ENCODE measurements at regions not wholly inside any gene's neighbourhood (a gene's known extent, or its start where the extent isn't known, plus 50 kb on each side); places are given as distances from the start of the nearest gene placed in this dataset.

DNA sequence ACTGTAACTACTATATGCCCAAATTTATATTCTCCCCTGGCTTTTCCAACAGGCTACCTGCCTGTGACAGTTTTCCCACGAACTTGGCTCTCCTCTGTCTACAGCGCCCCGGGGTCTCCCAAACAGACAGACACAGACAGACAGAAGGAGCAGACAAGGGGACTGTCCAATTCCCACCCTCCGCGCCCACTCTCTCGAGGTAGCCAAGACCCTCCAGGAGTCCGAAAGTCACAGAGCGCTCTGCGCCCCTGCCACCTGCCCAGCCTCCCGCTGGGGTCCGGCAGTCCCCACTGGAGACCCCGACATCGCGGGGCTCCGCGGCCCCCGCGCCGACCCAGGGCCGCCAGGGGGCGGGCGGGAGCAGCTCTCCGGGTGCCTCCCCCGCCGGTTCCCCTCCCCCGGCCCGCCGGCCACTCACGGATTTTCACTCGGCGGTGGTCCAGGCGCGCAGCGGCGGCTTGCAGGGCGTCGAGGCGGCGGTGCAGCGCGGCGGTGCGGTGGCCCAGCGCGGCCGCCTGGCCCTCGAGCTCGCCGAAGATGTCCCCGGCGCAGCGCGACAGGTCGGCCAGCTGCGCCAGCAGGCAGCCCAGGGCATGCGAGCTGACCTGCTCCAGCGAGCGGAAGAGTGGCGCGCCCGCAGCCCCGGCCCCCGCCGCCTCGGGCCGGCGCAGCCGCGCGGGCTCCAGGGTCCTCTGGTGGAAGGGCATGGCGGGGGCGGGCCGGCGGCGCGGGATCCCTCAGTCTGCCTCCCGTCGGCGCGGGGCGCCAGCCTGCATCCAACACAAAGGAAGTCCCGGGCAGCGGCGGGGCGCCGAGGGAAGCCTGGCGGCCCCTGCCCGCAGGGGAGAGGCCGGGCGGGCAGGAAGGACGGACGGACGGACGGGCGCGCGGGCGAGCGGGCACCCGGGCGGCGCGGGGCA is 81.3 kb upstream of the CCDC28A start:
- no peak overlapping the region for H3K27ac Mint-ChIP-seq
- peaks cover 32% of the 10 kb centered on the region for H3K27me3 Mint-ChIP-seq (ENCODE audit: low read depth)
- no peaks in the 10 kb centered on the region for H3K36me3 Mint-ChIP-seq (ENCODE audit: low read depth)
- H3K4me3 Mint-ChIP-seq, result peak overlapping the region; percentile 79
- peaks cover 5% of the 10 kb centered on the region for H3K4me1 Mint-ChIP-seq (ENCODE audit: low read depth)
- DNase-seq, result peak; percentile 50
- CTCF ChIA-PET, result interaction anchor here (0.8 to 2.5 kb wide), 20 partner anchors 9 to 672 kb away, joined by 3 to 9 read pairs (median 4); partner anchors contain the start of gene CCDC28A
- intact Hi-C loops (cut with micrococcal nuclease), result loop anchor here (1.0 to 5.0 kb wide), 6 partner anchors 38 to 680 kb away; partner anchors contain the start of genes CCDC28A, CITED2 and REPS1
- no peaks in the 10 kb centered on the region for H3K9me3 Mint-ChIP-seq

DNA sequence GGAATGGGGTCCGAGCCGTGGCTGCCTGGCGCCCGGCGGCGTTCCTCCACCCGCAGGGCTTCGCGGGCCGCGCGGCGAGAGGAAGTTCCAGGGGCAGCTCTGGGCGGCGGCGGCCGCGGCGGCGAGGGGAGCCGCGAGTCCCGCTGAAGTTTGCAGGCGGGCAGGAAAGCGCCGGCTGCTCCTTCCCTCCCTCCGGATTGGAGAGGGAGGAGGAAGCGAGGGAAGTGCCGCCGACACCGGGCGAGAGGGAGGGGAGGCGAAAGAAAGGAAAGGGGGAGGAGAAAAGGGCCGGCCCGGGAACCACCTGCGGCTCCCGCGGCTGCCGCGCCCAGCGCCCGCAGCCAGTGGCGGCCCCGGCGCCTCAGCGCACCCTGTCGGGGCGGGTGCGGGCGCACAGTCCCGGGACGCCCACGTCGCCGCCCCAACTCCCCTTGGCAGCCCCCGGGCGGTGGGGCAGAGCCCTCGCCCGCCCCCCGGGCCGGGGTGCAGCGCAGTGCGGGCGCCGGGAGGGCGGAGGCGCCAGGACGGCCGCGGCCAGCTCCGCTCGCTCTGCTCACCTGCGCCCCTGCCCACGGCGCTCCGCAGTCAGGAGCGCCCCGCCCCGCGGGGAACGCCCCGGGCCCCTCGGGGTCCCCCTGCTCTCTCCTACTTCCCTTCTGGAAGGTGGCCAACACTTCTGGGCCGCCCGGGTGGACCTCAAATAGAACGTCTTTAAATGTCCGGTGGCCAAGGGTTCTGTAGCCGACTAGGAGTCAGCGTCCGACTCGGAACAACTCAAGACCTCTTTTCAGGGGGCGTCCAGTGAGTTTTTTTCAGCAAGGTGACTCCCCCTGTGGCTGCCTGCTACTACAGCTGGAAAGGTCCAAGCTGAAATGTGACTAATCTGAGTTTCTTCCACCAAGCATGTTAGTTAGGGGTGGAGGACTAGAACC is 80.3 kb upstream of the CCDC28A start:
- H3K36me3 Mint-ChIP-seq (ENCODE audit: low read depth), result no peaks in the 10 kb centered on the region
- H3K27me3 Mint-ChIP-seq (ENCODE audit: low read depth), result peaks cover 32% of the 10 kb centered on the region
- CTCF ChIA-PET, result interaction anchor here (0.6 to 2.5 kb wide), 17 partner anchors 10 to 338 kb away, joined by 3 to 9 read pairs (median 3); partner anchors contain the start of gene CCDC28A
- H3K4me1 Mint-ChIP-seq (ENCODE audit: low read depth), result peaks cover 5% of the 10 kb centered on the region
- no peaks in the 10 kb centered on the region for H3K9me3 Mint-ChIP-seq
- peak; percentile 50 for DNase-seq
- no peak overlapping the region for H3K27ac Mint-ChIP-seq
- H3K4me3 Mint-ChIP-seq, result peak overlapping the region; percentile 79
- intact Hi-C loops (cut with micrococcal nuclease), result loop anchor here (1.0 to 5.0 kb wide), 8 partner anchors 38 to 679 kb away; partner anchors contain the start of genes ABRACL, CCDC28A, CITED2 and REPS1

DNA sequence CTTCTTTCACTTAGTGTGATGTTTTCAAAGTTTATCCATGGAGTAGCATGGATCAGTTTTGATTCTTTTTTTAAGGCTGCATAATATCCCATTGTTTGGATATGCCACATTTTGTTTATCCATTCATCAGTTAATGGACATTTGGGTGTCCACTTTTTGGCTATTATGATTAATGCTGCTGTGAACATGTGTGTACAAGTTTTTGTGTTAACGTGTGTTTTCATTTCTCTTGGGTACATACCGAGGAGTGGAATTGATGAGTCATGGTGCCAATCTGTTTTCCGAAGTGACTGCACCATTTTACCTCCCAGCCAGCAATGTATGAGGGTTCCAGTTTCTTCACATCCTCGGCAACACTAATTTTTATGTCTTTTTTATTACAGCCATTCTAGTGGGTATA is 78.4 kb upstream of the CCDC28A start:
- peaks cover 5% of the 10 kb centered on the region for H3K4me1 Mint-ChIP-seq (ENCODE audit: low read depth)
- no peaks in the 10 kb centered on the region for H3K36me3 Mint-ChIP-seq (ENCODE audit: low read depth)
- H3K9me3 Mint-ChIP-seq, result no peaks in the 10 kb centered on the region
- peaks cover 24% of the 10 kb centered on the region for H3K27me3 Mint-ChIP-seq (ENCODE audit: low read depth)
- no peak overlapping the region for H3K27ac Mint-ChIP-seq
- intact Hi-C loops (cut with micrococcal nuclease), result no loop called here
- no peak for DNase-seq
- CTCF ChIA-PET, result no interaction called here
- H3K4me3 Mint-ChIP-seq, result no peak overlapping the region

DNA sequence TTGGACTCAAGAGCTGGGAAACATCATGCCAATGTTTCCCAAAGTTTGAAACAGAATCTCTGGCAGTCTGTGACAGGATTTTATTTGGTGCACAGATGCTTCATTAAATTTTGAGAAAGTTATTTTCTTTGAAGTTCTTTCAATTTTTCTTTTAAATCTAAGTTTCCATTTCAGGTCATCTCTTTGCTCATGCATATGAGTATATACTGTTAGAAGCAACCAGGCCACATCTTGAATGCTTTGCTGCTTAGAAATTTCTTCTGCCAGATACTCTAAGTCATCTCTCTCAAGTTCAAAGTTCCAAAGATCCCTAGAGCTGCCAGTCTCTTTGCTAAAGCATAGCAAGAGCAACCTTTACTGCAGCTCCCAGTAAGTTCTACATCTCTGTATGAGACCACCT is 59.1 kb upstream of the CCDC28A start:
- Mint-ChIP-seq H3K36me3 (ENCODE audit: low read depth) (no peaks in the 10 kb centered on the region), H3K9me3 (peaks cover 7% of the 10 kb centered on the region), H3K4me1 (ENCODE audit: low read depth) (no peaks in the 10 kb centered on the region), H3K27ac (no peak overlapping the region), H3K4me3 (no peak overlapping the region), H3K27me3 (ENCODE audit: low read depth) (peaks cover 44% of the 10 kb centered on the region)
- no peak for DNase-seq
- CTCF ChIA-PET, result no interaction called here
- intact Hi-C loops (cut with micrococcal nuclease), result no loop called here

DNA sequence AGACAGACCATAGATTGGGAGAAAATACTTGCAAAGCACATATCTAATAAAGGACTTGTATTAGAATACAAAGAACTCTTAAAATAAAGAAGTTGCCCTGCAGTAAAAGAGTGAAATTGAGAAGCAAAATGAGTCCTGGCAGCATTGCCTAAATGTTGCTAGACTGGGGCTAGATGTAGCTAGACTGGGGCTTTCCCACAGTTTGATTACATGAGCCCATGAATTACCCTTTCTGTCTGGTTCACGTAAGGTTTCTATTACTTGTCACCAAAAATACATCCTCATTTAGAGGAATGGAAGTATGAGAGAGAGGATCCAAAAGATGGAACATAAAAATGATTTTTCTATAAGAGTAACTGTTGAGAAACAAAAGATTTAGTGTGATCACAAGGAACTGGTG is 57.6 kb upstream of the CCDC28A start:
- Mint-ChIP-seq H3K27me3 (ENCODE audit: low read depth) (peaks cover 33% of the 10 kb centered on the region), H3K36me3 (ENCODE audit: low read depth) (no peaks in the 10 kb centered on the region), H3K4me1 (ENCODE audit: low read depth) (no peaks in the 10 kb centered on the region), H3K9me3 (peaks cover 7% of the 10 kb centered on the region), H3K4me3 (no peak overlapping the region), H3K27ac (no peak overlapping the region)
- intact Hi-C loops (cut with micrococcal nuclease), result no loop called here
- CTCF ChIA-PET, result no interaction called here
- no peak for DNase-seq

DNA sequence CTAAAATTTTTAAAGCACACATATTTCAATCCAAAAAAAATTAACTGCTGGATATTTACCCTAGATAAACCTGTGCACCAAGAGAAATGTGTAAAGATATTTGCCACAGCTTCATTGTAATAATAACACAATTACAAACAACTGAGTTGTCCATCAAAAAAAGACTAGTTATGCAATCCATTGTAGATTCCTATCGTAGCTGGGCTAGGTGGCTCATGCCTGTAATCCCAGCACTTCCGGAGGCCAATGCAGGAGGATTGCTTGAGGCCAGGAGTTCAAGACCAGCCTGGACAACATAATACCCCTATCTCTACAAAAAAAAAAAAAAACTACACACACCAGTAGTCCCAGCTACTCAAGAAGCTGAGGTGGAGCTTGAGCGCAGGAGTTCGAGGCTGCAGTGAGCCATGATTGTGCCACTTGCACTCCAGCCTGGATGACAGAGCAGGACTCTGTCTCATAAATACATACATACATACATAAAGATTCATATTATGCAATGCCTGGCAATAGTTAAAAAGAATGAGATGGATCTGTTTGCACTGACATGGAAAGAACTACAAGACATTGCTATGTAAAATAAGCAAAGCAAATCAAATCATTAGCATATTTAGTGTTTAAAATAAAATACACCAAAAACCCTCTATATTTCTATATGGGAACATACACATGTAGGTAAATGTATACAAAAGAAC is 56.5 kb upstream of the CCDC28A start:
- CTCF ChIA-PET, result no interaction called here
- no peak overlapping the region for H3K4me3 Mint-ChIP-seq
- no peaks in the 10 kb centered on the region for H3K36me3 Mint-ChIP-seq (ENCODE audit: low read depth)
- H3K9me3 Mint-ChIP-seq, result peaks cover 7% of the 10 kb centered on the region
- no peak for DNase-seq
- intact Hi-C loops (cut with micrococcal nuclease), result no loop called here
- H3K4me1 Mint-ChIP-seq (ENCODE audit: low read depth), result no peaks in the 10 kb centered on the region
- H3K27me3 Mint-ChIP-seq (ENCODE audit: low read depth), result peaks cover 29% of the 10 kb centered on the region
- H3K27ac Mint-ChIP-seq, result no peak overlapping the region

DNA sequence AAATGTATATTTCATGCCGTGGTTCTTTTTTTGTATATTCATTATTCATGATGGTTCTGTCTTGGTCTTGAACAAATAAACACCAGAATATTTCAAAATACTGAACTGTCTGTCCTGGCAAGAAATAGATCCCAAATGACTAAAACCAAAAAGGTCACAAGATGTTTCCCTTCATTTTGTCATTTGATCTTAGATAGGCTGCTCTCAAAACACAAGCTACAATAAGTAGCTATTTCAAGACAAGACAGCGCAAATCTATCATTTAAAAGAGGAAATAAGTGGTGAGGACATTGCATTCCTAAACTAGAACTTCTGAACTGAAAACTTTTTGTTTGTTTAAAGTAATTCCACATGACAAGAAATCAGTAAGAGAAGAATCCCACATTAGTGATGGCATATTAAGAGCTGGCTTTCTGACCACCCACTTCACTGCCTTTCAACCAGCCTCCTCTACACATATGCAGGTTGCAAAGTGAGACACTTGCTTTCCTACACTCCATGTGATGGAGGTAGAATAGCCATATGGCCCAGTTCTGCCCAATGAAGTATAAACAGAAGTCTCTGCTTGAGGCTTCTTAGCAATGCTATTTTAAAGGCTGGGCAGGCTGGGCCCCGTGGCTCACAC is 54.4 kb upstream of the CCDC28A start:
- Mint-ChIP-seq H3K36me3 (ENCODE audit: low read depth) (no peaks in the 10 kb centered on the region), H3K9me3 (peaks cover 5% of the 10 kb centered on the region), H3K4me1 (ENCODE audit: low read depth) (no peaks in the 10 kb centered on the region), H3K4me3 (no peak overlapping the region), H3K27ac (no peak overlapping the region), H3K27me3 (ENCODE audit: low read depth) (peaks cover 24% of the 10 kb centered on the region)
- intact Hi-C loops (cut with micrococcal nuclease), result no loop called here
- no peak for DNase-seq
- CTCF ChIA-PET, result no interaction called here

DNA sequence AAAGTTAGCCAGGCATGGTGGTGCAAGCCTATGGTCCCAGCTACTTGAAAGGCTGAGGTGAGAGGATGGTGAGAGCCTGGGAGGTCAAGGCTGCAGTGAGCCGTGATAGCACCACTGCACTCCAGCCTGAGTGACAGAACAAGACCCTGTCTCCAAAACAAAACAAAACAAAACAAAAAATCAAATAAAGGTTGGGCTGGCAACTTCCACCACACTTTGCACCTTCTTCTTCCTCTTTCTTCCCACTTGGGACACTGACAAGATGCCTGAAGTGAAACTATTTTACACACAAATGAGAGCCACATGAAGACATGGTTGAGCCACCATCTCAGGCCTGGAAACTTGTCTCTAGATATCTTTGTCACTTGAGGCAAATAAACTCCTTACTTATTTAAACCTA is 53.8 kb upstream of the CCDC28A start:
- intact Hi-C loops (cut with micrococcal nuclease), result no loop called here
- DNase-seq, result no peak
- H3K4me3 Mint-ChIP-seq, result no peak overlapping the region
- H3K4me1 Mint-ChIP-seq (ENCODE audit: low read depth), result no peaks in the 10 kb centered on the region
- no peaks in the 10 kb centered on the region for H3K36me3 Mint-ChIP-seq (ENCODE audit: low read depth)
- peaks cover 3% of the 10 kb centered on the region for H3K9me3 Mint-ChIP-seq
- no peak overlapping the region for H3K27ac Mint-ChIP-seq
- CTCF ChIA-PET, result no interaction called here
- peaks cover 18% of the 10 kb centered on the region for H3K27me3 Mint-ChIP-seq (ENCODE audit: low read depth)

DNA sequence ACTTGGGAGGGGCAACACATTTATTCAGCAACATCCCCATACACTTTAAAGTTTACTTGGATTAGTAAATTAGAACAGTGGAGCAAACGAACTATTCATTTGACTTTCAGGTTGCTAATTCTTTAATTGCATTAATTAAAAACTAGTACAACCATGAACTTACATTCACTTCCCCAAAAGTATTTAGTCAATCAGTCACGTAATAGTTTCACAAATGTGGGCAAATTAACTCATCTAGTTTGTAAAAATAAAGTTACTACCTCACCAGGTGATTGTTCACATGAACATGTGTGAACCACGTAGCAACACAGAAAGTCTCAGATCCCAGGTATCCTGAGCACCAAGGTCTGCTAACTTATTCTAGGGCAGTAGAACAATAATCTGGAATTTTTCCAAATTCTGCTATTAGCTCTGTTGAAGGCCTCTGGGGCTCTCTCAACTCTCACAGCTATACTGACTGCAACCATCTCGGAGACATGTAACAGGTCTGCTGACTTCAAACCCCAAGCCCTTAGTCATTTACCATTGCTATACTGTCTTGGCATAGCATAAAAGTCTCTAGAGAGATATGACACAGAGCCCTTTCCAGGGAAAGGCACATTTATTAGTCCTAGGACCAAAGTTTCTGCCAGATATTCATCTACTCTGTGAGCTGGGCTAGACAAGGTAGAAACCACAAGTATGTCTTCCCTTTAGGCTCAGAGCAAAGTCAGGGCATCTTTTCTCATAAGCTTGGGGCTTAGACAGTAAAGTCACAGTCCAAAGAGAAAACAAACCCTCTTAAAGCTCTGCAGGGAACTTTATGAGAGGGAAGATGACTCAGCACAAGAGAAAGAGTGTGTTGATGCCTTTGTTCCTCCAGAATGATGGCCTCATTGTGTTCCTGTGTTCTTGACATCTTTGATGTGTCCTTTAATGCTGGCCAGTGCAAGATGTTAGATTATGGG is 50.9 kb upstream of the CCDC28A start:
- intact Hi-C loops (cut with micrococcal nuclease), result no loop called here
- Mint-ChIP-seq H3K27me3 (ENCODE audit: low read depth) (peaks cover 3% of the 10 kb centered on the region), H3K9me3 (no peaks in the 10 kb centered on the region), H3K36me3 (ENCODE audit: low read depth) (no peaks in the 10 kb centered on the region), H3K4me3 (no peak overlapping the region), H3K4me1 (ENCODE audit: low read depth) (no peaks in the 10 kb centered on the region), H3K27ac (no peak overlapping the region)
- DNase-seq, result no peak
- CTCF ChIA-PET, result interaction anchor here (0.5 kb wide), 1 partner anchor 16 kb away, joined by 3 read pairs; no protein-coding TSS in a partner anchor
